ENCODE measurements at regions not wholly inside any gene's neighbourhood (a gene's known extent, or its start where the extent isn't known, plus 50 kb on each side); places are given as distances from the start of the nearest gene placed in this dataset.
"Not testable (repeated sequence)": the region's sequence is repeated elsewhere in the genome, so short reads cannot be mapped to it uniquely, and the experiment has no call there.

- intact Hi-C loops (cut with micrococcal nuclease; ENCODE audit: unreplicated experiment): loop anchor here (10.0 kb wide), 1 partner anchor 101 kb away; no protein-coding TSS in a partner anchor
- no peak for TF ChIP-seq CTCF (conservative IDR thresholded peaks at IDR 0.05)
- TF ChIP-seq EZH2 (IDR thresholded peaks at IDR 0.05; ENCODE audit: low read depth): no peak
- no peaks in the 10 kb centered on the region; the same call in 1 of the 2 replicates for H3F3A ChIP-seq (ENCODE audit: insufficient read depth, low read depth)
- H3K79me2 ChIP-seq (ENCODE audit: low read depth): no peaks in the 10 kb centered on the region
- H3K4me1 ChIP-seq (replicated peaks; ENCODE audit: insufficient read depth): peaks cover 12% of the 10 kb centered on the region; the same call in 1 of the 2 replicates
- peak; percentile 12 to 44 for DNase-seq
- no peaks in the 10 kb centered on the region for H3K9me3 ChIP-seq (ENCODE audit: insufficient read depth, low read depth)
- POLR2A ChIA-PET (ENCODE audit: unreplicated experiment): no interaction called here
- no peaks in the 10 kb centered on the region for H3K36me3 ChIP-seq (ENCODE audit: low read depth)
- H3K4me2 ChIP-seq: no peak overlapping the region
- no peak overlapping the region for H3K4me3 ChIP-seq
- BruUV-seq (replicated peaks): no TSS peak
- H4K20me1 ChIP-seq (ENCODE audit: insufficient read depth): no peaks in the 10 kb centered on the region
- no peak overlapping the region for H2AFZ ChIP-seq
- no peaks in the 10 kb centered on the region for H3K9me2 ChIP-seq (ENCODE audit: insufficient read depth)
- no peak overlapping the region for H3K27ac ChIP-seq
- no peaks in the 10 kb centered on the region for H3K27me3 ChIP-seq (ENCODE audit: insufficient read depth, low read depth)
- CTCF ChIA-PET: no interaction called here
Measured at GRCh38 chr17:31724026-31724425, 135.0 kb downstream of the COPRS start.

GRCh38 chr17:31722251-31723056 is 136.6 kb downstream of the COPRS start:
- H3K36me3 ChIP-seq (ENCODE audit: low read depth): no peaks in the 10 kb centered on the region
- CTCF ChIA-PET: no interaction called here
- intact Hi-C loops (cut with micrococcal nuclease; ENCODE audit: unreplicated experiment): loop anchor here (10.0 kb wide), 1 partner anchor 102 kb away; no protein-coding TSS in a partner anchor
- H3K27ac ChIP-seq: no peak overlapping the region
- no peaks in the 10 kb centered on the region for H3F3A ChIP-seq (ENCODE audit: insufficient read depth, low read depth)
- no peaks in the 10 kb centered on the region for H3K27me3 ChIP-seq (ENCODE audit: insufficient read depth, low read depth)
- no peaks in the 10 kb centered on the region for H3K9me3 ChIP-seq (ENCODE audit: insufficient read depth, low read depth)
- H3K4me3 ChIP-seq: no peak overlapping the region
- H3K4me1 ChIP-seq (replicated peaks; ENCODE audit: insufficient read depth): peaks cover 12% of the 10 kb centered on the region; the same call in 1 of the 2 replicates
- H3K9me2 ChIP-seq (ENCODE audit: insufficient read depth): no peaks in the 10 kb centered on the region
- POLR2A ChIA-PET (ENCODE audit: unreplicated experiment): no interaction called here
- no peaks in the 10 kb centered on the region for H3K79me2 ChIP-seq (ENCODE audit: low read depth)
- DNase-seq: no peak
- no peak overlapping the region for H3K4me2 ChIP-seq
- H4K20me1 ChIP-seq (ENCODE audit: insufficient read depth): no peaks in the 10 kb centered on the region
- TF ChIP-seq EZH2 (IDR thresholded peaks at IDR 0.05; ENCODE audit: low read depth) (no peak), CTCF (conservative IDR thresholded peaks at IDR 0.05) (no peak)
- no TSS peak for BruUV-seq (replicated peaks)
- no peak overlapping the region for H2AFZ ChIP-seq

- H3K9me3 ChIP-seq (ENCODE audit: insufficient read depth, low read depth): no peaks in the 10 kb centered on the region
- no peaks in the 10 kb centered on the region for H3F3A ChIP-seq (ENCODE audit: insufficient read depth, low read depth)
- BruUV-seq (replicated peaks): no TSS peak
- ChIA-PET CTCF (no interaction called here), POLR2A (ENCODE audit: unreplicated experiment) (no interaction called here)
- no peak overlapping the region for H3K4me3 ChIP-seq
- H3K79me2 ChIP-seq (ENCODE audit: low read depth): no peaks in the 10 kb centered on the region
- H3K27ac ChIP-seq: no peak overlapping the region
- H3K27me3 ChIP-seq (ENCODE audit: insufficient read depth, low read depth): no peaks in the 10 kb centered on the region
- intact Hi-C loops (cut with micrococcal nuclease; ENCODE audit: unreplicated experiment): loop anchor here (10.0 kb wide), 1 partner anchor 103 kb away; no protein-coding TSS in a partner anchor
- no peak for TF ChIP-seq CTCF (conservative IDR thresholded peaks at IDR 0.05)
- no peak for TF ChIP-seq EZH2 (IDR thresholded peaks at IDR 0.05; ENCODE audit: low read depth)
- no peaks in the 10 kb centered on the region for H4K20me1 ChIP-seq (ENCODE audit: insufficient read depth)
- H3K36me3 ChIP-seq (ENCODE audit: low read depth): no peaks in the 10 kb centered on the region
- H3K4me2 ChIP-seq: no peak overlapping the region
- DNase-seq: no peak
- H3K4me1 ChIP-seq (replicated peaks; ENCODE audit: insufficient read depth): peaks cover 3% of the 10 kb centered on the region; the same call in 1 of the 2 replicates
- H3K9me2 ChIP-seq (ENCODE audit: insufficient read depth): no peaks in the 10 kb centered on the region
- no peak overlapping the region for H2AFZ ChIP-seq
Measured at GRCh38 chr17:31721291-31722025, 137.6 kb downstream of the COPRS start.

GRCh38 chr17:31717251-31717650 is 141.8 kb downstream of the COPRS start:
- H3K4me1 ChIP-seq (replicated peaks; ENCODE audit: insufficient read depth); H3K4me2 ChIP-seq; DNase-seq; H3K79me2 ChIP-seq (ENCODE audit: low read depth); H3F3A ChIP-seq (ENCODE audit: insufficient read depth, low read depth); H3K9me2 ChIP-seq (ENCODE audit: insufficient read depth); H4K20me1 ChIP-seq (ENCODE audit: insufficient read depth); H3K9me3 ChIP-seq (ENCODE audit: insufficient read depth, low read depth); BruUV-seq (replicated peaks); POLR2A ChIA-PET (ENCODE audit: unreplicated experiment); intact Hi-C loops (cut with micrococcal nuclease; ENCODE audit: unreplicated experiment); H3K4me3 ChIP-seq; H3K27me3 ChIP-seq (ENCODE audit: insufficient read depth, low read depth); H3K36me3 ChIP-seq (ENCODE audit: low read depth); H2AFZ ChIP-seq; H3K27ac ChIP-seq; CTCF ChIA-PET: not testable (repeated sequence)
